ENCODE measurements at regions not wholly inside any gene's neighbourhood (a gene's known extent, or its start where the extent isn't known, plus 50 kb on each side); places are given as distances from the start of the nearest gene placed in this dataset.
"Not testable (repeated sequence)": the region's sequence is repeated elsewhere in the genome, so short reads cannot be mapped to it uniquely, and the experiment has no call there.

GRCh38 chr4:59553063-59553720 is 1646.9 kb upstream of the ADGRL3 start:
- ATAC-seq (peak in 2 of 4 donors; percentile 34 to 72), DNase-seq (no peak)
- Histone ChIP-seq H3K27me3 (no peaks in the 10 kb centered on the region), H3K9me3 (no peaks in the 10 kb centered on the region), H3K27ac (no peak overlapping the region), H3K4me1 (no peaks in the 10 kb centered on the region), H3K36me3 (no peaks in the 10 kb centered on the region), H3K4me3 (no peak overlapping the region)
- intact Hi-C loops (cut with DNase I) = no loop called here
- WGBS (ENCODE audit: insufficient coverage, low coverage, low lambda C conversion rate, missing lambda C conversion rate) = 41% methylated on average over 2 of the region's 2 CpGs
- no peak for TF ChIP-seq POLR2A (IDR thresholded peaks at IDR 0.05)
- TF ChIP-seq, protein P1, sequence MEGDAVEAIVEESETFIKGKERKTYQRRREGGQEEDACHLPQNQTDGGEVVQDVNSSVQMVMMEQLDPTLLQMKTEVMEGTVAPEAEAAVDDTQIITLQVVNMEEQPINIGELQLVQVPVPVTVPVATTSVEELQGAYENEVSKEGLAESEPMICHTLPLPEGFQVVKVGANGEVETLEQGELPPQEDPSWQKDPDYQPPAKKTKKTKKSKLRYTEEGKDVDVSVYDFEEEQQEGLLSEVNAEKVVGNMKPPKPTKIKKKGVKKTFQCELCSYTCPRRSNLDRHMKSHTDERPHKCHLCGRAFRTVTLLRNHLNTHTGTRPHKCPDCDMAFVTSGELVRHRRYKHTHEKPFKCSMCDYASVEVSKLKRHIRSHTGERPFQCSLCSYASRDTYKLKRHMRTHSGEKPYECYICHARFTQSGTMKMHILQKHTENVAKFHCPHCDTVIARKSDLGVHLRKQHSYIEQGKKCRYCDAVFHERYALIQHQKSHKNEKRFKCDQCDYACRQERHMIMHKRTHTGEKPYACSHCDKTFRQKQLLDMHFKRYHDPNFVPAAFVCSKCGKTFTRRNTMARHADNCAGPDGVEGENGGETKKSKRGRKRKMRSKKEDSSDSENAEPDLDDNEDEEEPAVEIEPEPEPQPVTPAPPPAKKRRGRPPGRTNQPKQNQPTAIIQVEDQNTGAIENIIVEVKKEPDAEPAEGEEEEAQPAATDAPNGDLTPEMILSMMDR (IDR thresholded peaks at IDR 0.05) = no peak

GRCh38 chr4:59553721-59554091 is 1646.4 kb upstream of the ADGRL3 start:
- no peak overlapping the region for H3K4me3 ChIP-seq
- H3K27me3 ChIP-seq = no peaks in the 10 kb centered on the region
- no peak overlapping the region for H3K27ac ChIP-seq
- TF ChIP-seq, protein P1 (IDR thresholded peaks at IDR 0.05) = no peak
- TF ChIP-seq POLR2A (IDR thresholded peaks at IDR 0.05) = no peak
- no peaks in the 10 kb centered on the region for H3K9me3 ChIP-seq
- H3K4me1 ChIP-seq = no peaks in the 10 kb centered on the region
- intact Hi-C loops (cut with DNase I) = no loop called here
- no peaks in the 10 kb centered on the region for H3K36me3 ChIP-seq
- WGBS (ENCODE audit: insufficient coverage, low coverage, low lambda C conversion rate, missing lambda C conversion rate) = 16% methylated on average over 2 of the region's 2 CpGs
- no peak for DNase-seq
- no peak for ATAC-seq

DNA sequence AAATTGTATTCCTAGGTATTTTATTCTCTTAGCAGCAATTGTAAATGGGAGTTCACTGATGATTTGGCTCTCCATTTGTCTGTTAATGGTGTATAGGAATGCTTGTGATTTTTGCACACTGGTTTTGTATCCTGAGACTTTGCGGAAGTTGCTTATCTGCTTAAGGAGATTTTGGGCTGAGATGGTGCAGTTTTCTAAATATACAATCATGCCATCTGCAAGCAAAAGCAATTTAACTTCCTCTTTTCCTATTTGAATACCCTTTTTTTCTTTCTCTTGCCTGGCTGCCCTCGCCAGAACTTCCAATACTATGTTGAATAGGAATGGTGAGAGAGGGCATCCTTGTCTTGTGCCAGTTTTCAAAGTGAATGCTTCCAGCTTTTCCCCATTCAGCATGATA is 1643.9 kb upstream of the ADGRL3 start:
- ATAC-seq; H3K36me3 ChIP-seq; H3K4me3 ChIP-seq; DNase-seq; H3K4me1 ChIP-seq; H3K27ac ChIP-seq; H3K27me3 ChIP-seq; intact Hi-C loops (cut with DNase I); H3K9me3 ChIP-seq: not testable (repeated sequence)
- 59% methylated on average over 2 of the region's 2 CpGs for WGBS (ENCODE audit: insufficient coverage, low coverage, low lambda C conversion rate, missing lambda C conversion rate)

GRCh38 chr4:59560141-59560648 is 1639.9 kb upstream of the ADGRL3 start:
- H3K36me3 ChIP-seq; DNase-seq; H3K4me3 ChIP-seq; H3K27ac ChIP-seq; H3K27me3 ChIP-seq; H3K4me1 ChIP-seq; intact Hi-C loops (cut with DNase I); H3K9me3 ChIP-seq; ATAC-seq: not testable (repeated sequence)
- 40% methylated on average over 3 of the region's 9 CpGs for WGBS (ENCODE audit: insufficient coverage, low coverage, low lambda C conversion rate, missing lambda C conversion rate)

- Histone ChIP-seq H3K4me1 (no peaks in the 10 kb centered on the region), H3K27me3 (no peaks in the 10 kb centered on the region), H3K27ac (no peak overlapping the region), H3K4me3 (no peak overlapping the region), H3K9me3 (no peaks in the 10 kb centered on the region), H3K36me3 (no peaks in the 10 kb centered on the region)
- DNase-seq = no peak
- no peak for TF ChIP-seq POLR2A (IDR thresholded peaks at IDR 0.05)
- TF ChIP-seq, protein P1 (IDR thresholded peaks at IDR 0.05) = no peak
- WGBS (ENCODE audit: insufficient coverage, low coverage, low lambda C conversion rate, missing lambda C conversion rate) = 56% methylated on average over 1 of the region's 1 CpG
- ATAC-seq = no peak
- intact Hi-C loops (cut with DNase I) = no loop called here
Observed at GRCh38 chr4:59565836-59566235, 1634.3 kb upstream of the ADGRL3 start.

Measured in right lobe of liver (tissue), 6 donors.